GM21515 (cell line): ENCODE measurements at regions not wholly inside any gene's neighbourhood (a gene's known extent, or its start where the extent isn't known, plus 50 kb on each side); places are given as distances from the start of the nearest gene placed in this dataset.

ENCODE experiments used
- ATAC-seq: cut with Tn5 transposase; IDR thresholded peaks from one replicate; pipeline ENCODE4 v1.9.1; 2021; ENCODE audit not compliant: unreplicated experiment

DNA sequence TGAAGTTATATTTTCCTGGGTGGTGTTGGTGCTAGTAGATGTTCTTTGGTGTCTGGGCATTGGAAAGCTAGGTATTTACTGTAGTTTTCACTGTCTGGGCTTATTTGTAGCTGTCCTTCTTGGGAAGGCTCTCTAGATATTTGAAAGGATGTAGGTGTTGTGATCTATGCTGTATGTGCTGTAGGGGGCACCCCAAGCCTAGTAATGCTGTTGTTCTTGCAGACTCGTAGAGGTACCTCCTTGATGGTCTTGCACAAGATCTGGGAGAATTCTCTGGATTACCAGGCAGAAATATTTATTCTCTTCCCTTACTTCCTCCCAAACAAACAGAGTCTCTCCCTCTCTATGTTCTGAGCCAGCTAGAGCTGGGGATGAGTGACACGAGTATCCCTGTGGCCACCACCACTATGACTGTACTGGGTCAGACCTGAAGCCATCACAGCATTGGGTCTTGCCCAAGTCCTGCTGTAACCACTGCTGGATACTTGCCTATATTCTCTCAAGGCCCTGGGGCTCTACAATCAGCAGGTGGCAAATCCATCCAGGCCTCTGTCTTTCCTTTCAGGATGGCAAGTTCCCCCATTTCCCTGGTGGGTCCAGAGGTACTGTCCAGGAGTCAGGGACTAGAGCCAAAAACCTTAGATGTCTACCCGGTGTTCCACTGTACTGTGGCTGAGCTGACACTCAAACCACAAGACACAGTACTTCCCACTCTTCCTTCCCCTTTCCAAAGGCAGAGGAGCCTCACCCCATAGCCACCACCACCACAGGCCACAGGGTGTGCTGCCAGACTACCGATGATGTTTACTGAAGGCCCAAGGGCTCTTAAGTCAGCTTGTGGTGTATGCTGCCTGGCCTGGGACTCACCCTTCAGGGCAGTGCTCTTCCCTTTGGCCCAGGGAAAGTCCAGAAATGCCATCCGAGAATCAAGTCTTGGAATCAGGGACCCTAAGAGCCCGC is 195.2 kb upstream of the DPPA4 start:
- ATAC-seq: no peak

DNA sequence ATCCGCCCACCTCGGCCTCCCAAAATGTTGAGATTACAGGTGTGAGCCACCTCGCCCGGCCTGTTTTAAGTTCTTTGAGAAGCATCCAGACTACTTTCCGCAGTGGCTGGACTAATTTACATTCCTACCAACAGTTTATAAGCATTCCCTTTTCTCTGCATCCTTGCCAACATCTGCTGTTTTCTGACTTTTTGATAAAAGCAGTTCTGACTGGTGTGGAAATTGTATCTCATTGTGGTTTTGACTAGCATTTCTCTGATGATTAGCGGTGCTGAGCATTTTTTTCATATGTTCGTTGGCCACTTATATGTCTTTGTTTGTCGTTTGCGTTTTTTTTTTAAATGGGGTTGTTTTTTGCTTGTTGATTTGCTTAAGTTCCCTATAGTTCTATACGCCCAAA is 208.4 kb upstream of the DPPA4 start:
- ATAC-seq: no peak

DNA sequence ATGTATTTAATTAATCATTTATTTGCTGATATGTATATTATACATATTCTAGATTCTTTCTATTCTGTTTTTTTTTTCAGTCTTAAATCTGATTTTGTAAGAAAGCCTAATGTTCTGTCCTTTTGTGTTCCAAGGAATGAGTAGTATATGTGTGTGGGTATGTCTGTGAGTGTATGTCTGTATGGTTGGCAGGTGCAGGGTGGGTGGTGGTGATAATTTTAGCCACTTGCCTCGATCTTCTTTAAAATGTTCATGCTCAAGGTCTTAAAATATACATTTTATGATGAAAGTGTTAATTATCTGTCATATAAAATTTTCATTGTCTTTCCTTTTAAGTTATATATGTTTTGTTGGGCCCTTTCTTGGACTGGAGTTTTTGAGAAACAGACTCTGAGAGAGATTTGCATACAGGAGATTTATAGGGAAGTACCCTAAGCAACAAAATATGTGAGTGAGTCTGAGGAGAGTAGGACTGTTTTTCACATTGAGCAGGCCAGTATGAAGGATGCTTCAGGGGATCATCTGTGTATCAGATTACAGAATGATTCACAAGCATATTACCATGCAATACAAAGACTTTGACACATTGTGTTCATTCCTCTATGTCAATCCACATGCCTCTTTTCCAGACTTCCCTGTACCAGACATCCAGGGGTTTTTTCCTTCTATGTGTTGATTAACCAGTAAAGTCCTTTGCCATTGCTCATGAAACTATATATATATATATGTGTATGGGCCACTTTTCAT is 211.0 kb upstream of the DPPA4 start:
- no peak for ATAC-seq

GRCh38 chr3:109553591-109554371 is 216.4 kb upstream of the DPPA4 start:
- no peak for ATAC-seq

DNA sequence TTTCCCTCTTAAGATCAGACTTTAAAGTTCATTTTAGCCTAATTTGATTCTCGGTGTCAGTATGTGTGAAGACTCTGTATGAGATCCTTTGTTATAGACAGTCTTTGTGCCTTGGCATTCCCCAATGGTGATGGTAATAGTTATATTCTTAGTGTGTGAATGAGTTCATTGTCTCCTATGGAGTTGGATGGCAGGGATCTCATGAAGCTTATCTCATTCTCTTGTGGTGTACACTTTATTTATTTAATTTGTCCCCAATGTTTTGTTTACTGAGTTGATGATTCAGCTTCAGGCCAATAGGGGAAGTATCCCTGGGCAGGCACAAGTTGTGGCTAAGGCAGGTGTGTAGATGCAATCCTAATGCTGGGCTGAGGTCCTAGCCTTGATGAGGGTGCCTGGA is 222.0 kb upstream of the DPPA4 start:
- no peak for ATAC-seq

- no peak for ATAC-seq
These were observed 225.8 kb upstream of the DPPA4 start for GRCh38 chr3:109563149-109563548.

GRCh38 chr3:109569135-109569846 is 231.9 kb upstream of the DPPA4 start:
- no peak for ATAC-seq

GRCh38 chr3:109570408-109570807 is 233.1 kb upstream of the DPPA4 start:
- no peak for ATAC-seq

DNA sequence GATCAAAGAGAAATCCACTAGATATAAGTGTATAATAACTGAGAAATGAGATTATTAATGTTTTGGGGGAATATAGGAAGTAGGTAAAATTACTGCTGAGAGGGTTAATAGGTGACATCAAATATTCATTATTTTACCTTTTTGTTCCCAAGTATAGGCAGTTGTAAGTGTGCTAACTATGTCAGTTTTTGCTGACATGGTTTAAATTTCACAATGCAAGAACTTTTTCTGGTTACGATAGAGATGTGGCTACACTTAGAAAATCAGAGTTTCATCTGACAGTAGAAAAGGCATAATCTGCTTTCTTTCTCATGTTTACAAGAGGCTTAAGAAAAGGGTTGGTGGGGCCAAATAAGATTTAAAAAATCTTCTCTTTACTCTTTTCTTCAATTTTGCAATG is 235.0 kb upstream of the DPPA4 start:
- no peak for ATAC-seq

- no peak for ATAC-seq
These were observed 259.6 kb upstream of the DPPA4 start for GRCh38 chr3:109596991-109597390.

- ATAC-seq: no peak
These were observed 260.1 kb upstream of the DPPA4 start for GRCh38 chr3:109597444-109597843.

- ATAC-seq: no peak
These were observed 270.6 kb upstream of the DPPA4 start for GRCh38 chr3:109607897-109608296.

- ATAC-seq: no peak
These were observed 271.2 kb upstream of the DPPA4 start for GRCh38 chr3:109608574-109608973.

GRCh38 chr3:109618766-109619378 is 281.5 kb upstream of the DPPA4 start:
- no peak for ATAC-seq

- ATAC-seq: no peak
These were observed 294.6 kb upstream of the DPPA4 start for GRCh38 chr3:109631897-109632296.

- no peak for ATAC-seq
These were observed 302.9 kb upstream of the DPPA4 start for GRCh38 chr3:109640146-109640652.

DNA sequence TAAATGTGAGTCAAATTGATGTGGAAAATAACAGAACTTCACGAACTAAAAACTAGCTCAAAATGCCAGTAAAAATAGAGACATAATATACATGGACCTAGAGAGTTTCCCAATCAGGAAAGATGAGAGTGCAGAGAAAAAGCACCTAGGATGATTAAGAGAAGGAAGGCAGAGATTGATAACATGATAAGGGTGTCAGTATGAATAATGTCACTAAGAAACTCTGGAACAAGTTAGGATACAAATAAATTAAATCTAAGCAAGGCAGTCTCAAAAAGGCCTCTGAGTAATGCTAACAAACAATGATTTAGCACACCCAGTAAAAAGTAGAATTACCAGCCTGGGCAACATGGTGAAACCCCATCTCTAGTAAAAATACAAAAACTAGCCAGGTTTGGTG is 304.7 kb upstream of the DPPA4 start:
- ATAC-seq: no peak

GRCh38 chr3:109643590-109643989 is 306.2 kb upstream of the DPPA4 start:
- ATAC-seq: no peak

- no peak for ATAC-seq
These were observed 307.0 kb upstream of the DPPA4 start for GRCh38 chr3:109644332-109644731.

DNA sequence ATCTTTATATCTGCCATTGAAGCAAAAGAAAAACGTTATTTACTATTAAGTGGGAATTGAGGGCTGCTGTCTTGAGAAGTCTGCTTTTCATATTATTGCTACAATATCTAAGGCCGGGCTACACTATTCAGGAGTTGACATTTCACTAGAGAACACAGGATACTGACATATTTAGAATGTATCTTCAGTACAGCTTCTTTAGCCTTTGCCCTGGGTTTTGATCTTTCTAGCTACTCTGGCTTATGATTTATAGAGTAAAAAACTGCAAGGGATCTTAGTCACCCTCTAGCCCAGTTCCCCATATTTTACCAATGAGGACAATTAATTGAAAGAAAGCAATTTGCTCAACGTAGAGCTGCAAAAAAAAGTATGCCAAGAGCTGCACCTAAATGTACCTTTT is 307.4 kb upstream of the DPPA4 start:
- ATAC-seq: no peak
